ENCODE measurements at regions not wholly inside any gene's neighbourhood (a gene's known extent, or its start where the extent isn't known, plus 50 kb on each side); places are given as distances from the start of the nearest gene placed in this dataset.
"Not testable (repeated sequence)": the region's sequence is repeated elsewhere in the genome, so short reads cannot be mapped to it uniquely, and the experiment has no call there.

- not testable (repeated sequence) for TF ChIP-seq CTCF, POLR2A (IDR thresholded peaks at IDR 0.05)
Observed at GRCh38 chr12:72215287-72215686, 56.9 kb upstream of the TRHDE start.

Measured in adrenal gland (tissue), 5 donors.